Neural cell (in vitro differentiated cells): ENCODE measurements at regions not wholly inside any gene's neighbourhood (a gene's known extent, or its start where the extent isn't known, plus 50 kb on each side); places are given as distances from the start of the nearest gene placed in this dataset.

ENCODE experiments used
- H2AFZ ChIP-seq: fragments of 200-600, 300-800 bp; sonication (generic), shearing (Covaris generic); 2 replicates; pipeline ENCODE4 v1.6.0; 2014; ENCODE audit warnings: low read depth, mild to moderate bottlenecking, antibody characterized with exemption, low read length, moderate library complexity
- H3F3A ChIP-seq: fragments of 200-600 bp; shearing (Covaris generic); 2 replicates; pipeline ENCODE4 v1.6.1; 2016; ENCODE audit warnings: mild to moderate bottlenecking, moderate library complexity, mixed read lengths, antibody characterized with exemption, low read length; ENCODE audit not compliant: insufficient read depth, poor library complexity, severe bottlenecking
- H3K27ac ChIP-seq: fragments of 200-600, 300-800 bp; sonication (generic), shearing (Covaris generic); 2 replicates; pipeline ENCODE4 v1.5.1; 2014; ENCODE audit warnings: mild to moderate bottlenecking, low read length, moderate library complexity
- H3K27me3 ChIP-seq: fragments of 300-800, 200-600 bp; sonication (generic), shearing (Covaris generic); 2 replicates; pipeline ENCODE4 v1.6.0; 2014; ENCODE audit warnings: mild to moderate bottlenecking, low read depth, low read length, moderate library complexity; ENCODE audit not compliant: insufficient read depth
- H3K36me3 ChIP-seq: fragments of 300-800, 200-600 bp; sonication (generic), shearing (Covaris generic); 2 replicates; pipeline ENCODE4 v1.5.1; 2014; ENCODE audit warnings: mild to moderate bottlenecking, antibody characterized with exemption, low read length, moderate library complexity; ENCODE audit not compliant: insufficient read depth
- H3K4me2 ChIP-seq: fragments of 300-800, 200-600 bp; sonication (generic), shearing (Covaris generic); 2 replicates; pipeline ENCODE4 v1.6.0; 2014; ENCODE audit warnings: mild to moderate bottlenecking, low read length
- H3K4me3 ChIP-seq: fragments of 300-800, 200-600 bp; sonication (generic), shearing (Covaris generic); 2 replicates; pipeline ENCODE4 v1.5.1; 2014; ENCODE audit warnings: mild to moderate bottlenecking, low read length, moderate library complexity
- H3K79me2 ChIP-seq: fragments of 200-600 bp; shearing (Covaris generic); replicated peaks from 2 replicates; pipeline ENCODE4 v1.6.0; 2014; ENCODE audit warnings: mild to moderate bottlenecking, low read length, moderate library complexity; ENCODE audit not compliant: insufficient read depth
- H3K9ac ChIP-seq: fragments of 300-800, 200-600 bp; sonication (generic), shearing (Covaris generic); 2 replicates; pipeline ENCODE4 v1.6.1; 2016; ENCODE audit warnings: mild to moderate bottlenecking, low read length, mixed read lengths
- H3K9me2 ChIP-seq: fragments of 200-600 bp; shearing (Covaris generic); 2 replicates; pipeline ENCODE4 v1.6.1; 2016; ENCODE audit warnings: mild to moderate bottlenecking, low read length, mixed read lengths; ENCODE audit not compliant: insufficient read depth
- H3K9me3 ChIP-seq: fragments of 200-600, 300-800 bp; sonication (generic), shearing (Covaris generic); 2 replicates; pipeline ENCODE4 v1.6.1; 2016; ENCODE audit warnings: mild to moderate bottlenecking, mixed run types, low read length, moderate library complexity, mixed read lengths
- H4K20me1 ChIP-seq: fragments of 200-600 bp; shearing (Covaris generic); 2 replicates; pipeline ENCODE4 v1.6.1; 2016; ENCODE audit warnings: mild to moderate bottlenecking, mixed run types; ENCODE audit not compliant: insufficient read depth
- EP300 ChIP-seq: fragments of 450-650 bp; conservative IDR thresholded peaks from 2 replicates; pipeline ENCODE4 v1.6.1; 2014; ENCODE audit warnings: antibody characterized with exemption, mild to moderate bottlenecking, moderate library complexity; ENCODE audit not compliant: poor library complexity, severe bottlenecking
- EZH2 ChIP-seq: fragments of 200-600, 300-800 bp; shearing (Covaris generic), sonication (generic); IDR thresholded peaks from 2 replicates; pipeline ENCODE4 v1.6.1; 2014; ENCODE audit warnings: antibody characterized with exemption, low read length, borderline replicate concordance, mild to moderate bottlenecking; ENCODE audit not compliant: insufficient read depth, poor library complexity, severe bottlenecking
- MXI1 ChIP-seq: fragments of 450-650 bp; conservative IDR thresholded peaks from 2 replicates; pipeline ENCODE4 v1.6.1; 2014; ENCODE audit warnings: antibody characterized with exemption, mild to moderate bottlenecking; ENCODE audit not compliant: poor library complexity, severe bottlenecking
- POLR2AphosphoS5 ChIP-seq: IDR thresholded peaks from 2 replicates; pipeline ENCODE4 v1.6.1; 2012
- RAD21 ChIP-seq: fragments of 450-650 bp; conservative IDR thresholded peaks from 2 replicates; pipeline ENCODE4 v1.6.1; 2014; ENCODE audit warnings: antibody characterized with exemption, mild to moderate bottlenecking, moderate library complexity
- SMC3 ChIP-seq: fragments of 450-650 bp; conservative IDR thresholded peaks from 2 replicates; pipeline ENCODE4 v1.6.1; 2014; ENCODE audit warnings: antibody characterized with exemption, mild to moderate bottlenecking, moderate library complexity; ENCODE audit not compliant: poor library complexity
- TAF1 ChIP-seq: IDR thresholded peaks from 2 replicates; pipeline ENCODE4 v1.6.1; 2012; ENCODE audit warnings: low read depth
- TF ChIP-seq, protein P1 (sequence below): IDR thresholded peaks from 2 replicates; pipeline ENCODE4 v1.6.1; 2012; ENCODE audit warnings: borderline replicate concordance
- TF ChIP-seq, protein P2 (sequence below): fragments of 450-650 bp; IDR thresholded peaks from 2 replicates; pipeline ENCODE4 v1.5.1; 2014; ENCODE audit warnings: antibody characterized with exemption, mild to moderate bottlenecking, moderate library complexity; ENCODE audit not compliant: poor library complexity, severe bottlenecking

DNA sequence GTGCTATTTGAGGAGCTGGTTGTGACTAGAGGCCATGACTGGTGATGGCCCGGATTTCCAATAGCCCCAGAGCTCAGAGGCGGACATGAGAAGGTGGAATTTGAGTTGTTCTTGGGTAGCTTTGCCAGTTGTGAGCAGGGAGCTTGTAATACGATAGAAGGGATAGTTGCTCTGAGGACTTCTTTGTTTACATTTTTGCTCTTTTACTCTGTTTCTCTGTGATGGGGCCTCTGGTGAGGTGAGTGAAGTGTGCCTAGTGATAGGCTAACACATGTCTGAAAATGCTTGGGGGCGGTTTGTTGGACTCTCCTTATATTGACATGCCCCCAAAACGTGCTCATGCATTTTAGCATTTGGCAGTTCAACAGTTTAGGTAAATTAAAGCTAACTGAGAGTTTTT lies 365.1 kb downstream of the DDX10 start (continued):
- no peak for TF ChIP-seq SMC3

DNA sequence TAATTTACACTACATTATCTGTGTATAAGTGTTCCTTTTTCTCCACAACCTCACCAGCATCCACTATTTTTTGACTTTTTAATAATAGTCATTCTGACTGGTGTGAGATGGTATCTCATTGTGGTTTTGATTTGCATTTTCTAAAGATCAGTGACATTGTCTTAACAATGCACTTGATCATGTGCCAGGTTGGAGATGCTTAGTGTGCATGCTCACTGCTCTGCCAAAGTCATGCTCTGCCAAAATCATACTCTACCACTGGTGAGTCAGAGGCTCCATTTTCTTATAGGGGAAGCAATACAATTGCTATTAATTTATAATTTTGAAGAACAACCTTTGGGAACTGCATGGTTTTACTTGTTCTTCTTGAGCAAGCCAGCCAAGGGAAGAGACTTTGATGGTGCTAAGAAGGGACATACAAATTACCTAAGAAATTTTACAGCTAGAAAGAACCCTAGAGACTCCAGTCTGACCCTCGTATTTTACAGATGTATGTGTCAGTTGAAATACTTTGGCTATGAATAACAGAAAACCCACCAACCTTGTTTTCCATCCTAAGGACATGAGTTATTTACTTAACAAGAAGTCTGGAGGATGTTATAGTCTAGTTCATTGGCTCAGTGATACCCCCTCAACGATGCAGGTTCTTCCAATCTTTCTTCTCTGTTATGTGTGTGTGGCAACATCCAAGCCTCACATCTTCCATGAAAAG lies 368.9 kb downstream of the DDX10 start:
- no peaks in the 10 kb centered on the region for H3F3A ChIP-seq
- H3K27me3 ChIP-seq = no peaks in the 10 kb centered on the region
- no peaks in the 10 kb centered on the region for H3K36me3 ChIP-seq
- H3K4me2 ChIP-seq = no peak overlapping the region
- no peaks in the 10 kb centered on the region for H3K9me3 ChIP-seq
- H3K27ac ChIP-seq = no peak overlapping the region
- TF ChIP-seq EZH2 (no peak), TAF1 (no peak), POLR2AphosphoS5 (no peak), MXI1 (no peak), RAD21 (no peak), SMC3 (no peak), EP300 (no peak)
- TF ChIP-seq, protein P1, sequence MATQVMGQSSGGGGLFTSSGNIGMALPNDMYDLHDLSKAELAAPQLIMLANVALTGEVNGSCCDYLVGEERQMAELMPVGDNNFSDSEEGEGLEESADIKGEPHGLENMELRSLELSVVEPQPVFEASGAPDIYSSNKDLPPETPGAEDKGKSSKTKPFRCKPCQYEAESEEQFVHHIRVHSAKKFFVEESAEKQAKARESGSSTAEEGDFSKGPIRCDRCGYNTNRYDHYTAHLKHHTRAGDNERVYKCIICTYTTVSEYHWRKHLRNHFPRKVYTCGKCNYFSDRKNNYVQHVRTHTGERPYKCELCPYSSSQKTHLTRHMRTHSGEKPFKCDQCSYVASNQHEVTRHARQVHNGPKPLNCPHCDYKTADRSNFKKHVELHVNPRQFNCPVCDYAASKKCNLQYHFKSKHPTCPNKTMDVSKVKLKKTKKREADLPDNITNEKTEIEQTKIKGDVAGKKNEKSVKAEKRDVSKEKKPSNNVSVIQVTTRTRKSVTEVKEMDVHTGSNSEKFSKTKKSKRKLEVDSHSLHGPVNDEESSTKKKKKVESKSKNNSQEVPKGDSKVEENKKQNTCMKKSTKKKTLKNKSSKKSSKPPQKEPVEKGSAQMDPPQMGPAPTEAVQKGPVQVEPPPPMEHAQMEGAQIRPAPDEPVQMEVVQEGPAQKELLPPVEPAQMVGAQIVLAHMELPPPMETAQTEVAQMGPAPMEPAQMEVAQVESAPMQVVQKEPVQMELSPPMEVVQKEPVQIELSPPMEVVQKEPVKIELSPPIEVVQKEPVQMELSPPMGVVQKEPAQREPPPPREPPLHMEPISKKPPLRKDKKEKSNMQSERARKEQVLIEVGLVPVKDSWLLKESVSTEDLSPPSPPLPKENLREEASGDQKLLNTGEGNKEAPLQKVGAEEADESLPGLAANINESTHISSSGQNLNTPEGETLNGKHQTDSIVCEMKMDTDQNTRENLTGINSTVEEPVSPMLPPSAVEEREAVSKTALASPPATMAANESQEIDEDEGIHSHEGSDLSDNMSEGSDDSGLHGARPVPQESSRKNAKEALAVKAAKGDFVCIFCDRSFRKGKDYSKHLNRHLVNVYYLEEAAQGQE = no peak
- TF ChIP-seq, protein P2, sequence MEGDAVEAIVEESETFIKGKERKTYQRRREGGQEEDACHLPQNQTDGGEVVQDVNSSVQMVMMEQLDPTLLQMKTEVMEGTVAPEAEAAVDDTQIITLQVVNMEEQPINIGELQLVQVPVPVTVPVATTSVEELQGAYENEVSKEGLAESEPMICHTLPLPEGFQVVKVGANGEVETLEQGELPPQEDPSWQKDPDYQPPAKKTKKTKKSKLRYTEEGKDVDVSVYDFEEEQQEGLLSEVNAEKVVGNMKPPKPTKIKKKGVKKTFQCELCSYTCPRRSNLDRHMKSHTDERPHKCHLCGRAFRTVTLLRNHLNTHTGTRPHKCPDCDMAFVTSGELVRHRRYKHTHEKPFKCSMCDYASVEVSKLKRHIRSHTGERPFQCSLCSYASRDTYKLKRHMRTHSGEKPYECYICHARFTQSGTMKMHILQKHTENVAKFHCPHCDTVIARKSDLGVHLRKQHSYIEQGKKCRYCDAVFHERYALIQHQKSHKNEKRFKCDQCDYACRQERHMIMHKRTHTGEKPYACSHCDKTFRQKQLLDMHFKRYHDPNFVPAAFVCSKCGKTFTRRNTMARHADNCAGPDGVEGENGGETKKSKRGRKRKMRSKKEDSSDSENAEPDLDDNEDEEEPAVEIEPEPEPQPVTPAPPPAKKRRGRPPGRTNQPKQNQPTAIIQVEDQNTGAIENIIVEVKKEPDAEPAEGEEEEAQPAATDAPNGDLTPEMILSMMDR = no peak
- no peaks in the 10 kb centered on the region for H3K9me2 ChIP-seq
- no peak overlapping the region for H2AFZ ChIP-seq
- H3K79me2 ChIP-seq = no peaks in the 10 kb centered on the region
- no peak overlapping the region for H3K4me3 ChIP-seq
- no peak overlapping the region for H3K9ac ChIP-seq
- H4K20me1 ChIP-seq = no peaks in the 10 kb centered on the region

DNA sequence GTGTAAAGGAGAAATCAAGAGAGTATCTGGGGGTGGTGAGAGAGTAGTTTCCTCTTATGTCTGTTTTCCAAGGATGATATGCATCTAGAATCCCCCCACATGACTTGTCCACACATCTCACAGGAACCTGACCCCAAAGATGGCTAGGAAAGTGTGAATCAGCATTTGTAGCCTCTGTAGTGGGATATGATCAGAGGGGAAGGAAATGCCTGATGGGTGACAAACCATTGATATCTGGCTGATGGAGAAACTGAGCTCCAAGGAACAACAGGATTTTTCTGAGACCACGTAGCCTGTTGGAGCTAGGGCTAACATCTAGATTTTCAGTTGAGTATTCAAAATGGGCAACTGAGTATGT lies 369.4 kb downstream of the DDX10 start:
- H3K4me2 ChIP-seq = no peak overlapping the region

More for the DNA sequence above, 369.4 kb downstream of the DDX10 start:
- H3K36me3 ChIP-seq = no peaks in the 10 kb centered on the region
- H3K4me3 ChIP-seq = no peak overlapping the region
- H3F3A ChIP-seq = no peaks in the 10 kb centered on the region
- H2AFZ ChIP-seq = no peak overlapping the region
- no peaks in the 10 kb centered on the region for H4K20me1 ChIP-seq
- H3K79me2 ChIP-seq = no peaks in the 10 kb centered on the region
- H3K9me2 ChIP-seq = no peaks in the 10 kb centered on the region
- H3K27me3 ChIP-seq = no peaks in the 10 kb centered on the region
- no peak overlapping the region for H3K9ac ChIP-seq
- no peak for TF ChIP-seq SMC3
- no peaks in the 10 kb centered on the region for H3K9me3 ChIP-seq
- H3K27ac ChIP-seq = no peak overlapping the region
